Brain pericyte (primary cell): ENCODE measurements at regions not wholly inside any gene's neighbourhood (a gene's known extent, or its start where the extent isn't known, plus 50 kb on each side); places are given as distances from the start of the nearest gene placed in this dataset.

Experiments
- DNase-seq: peaks from one replicate; pipeline ENCODE4 v3.0.0-alpha.2; 2012; ENCODE audit warnings: low read depth, low spot score

DNA sequence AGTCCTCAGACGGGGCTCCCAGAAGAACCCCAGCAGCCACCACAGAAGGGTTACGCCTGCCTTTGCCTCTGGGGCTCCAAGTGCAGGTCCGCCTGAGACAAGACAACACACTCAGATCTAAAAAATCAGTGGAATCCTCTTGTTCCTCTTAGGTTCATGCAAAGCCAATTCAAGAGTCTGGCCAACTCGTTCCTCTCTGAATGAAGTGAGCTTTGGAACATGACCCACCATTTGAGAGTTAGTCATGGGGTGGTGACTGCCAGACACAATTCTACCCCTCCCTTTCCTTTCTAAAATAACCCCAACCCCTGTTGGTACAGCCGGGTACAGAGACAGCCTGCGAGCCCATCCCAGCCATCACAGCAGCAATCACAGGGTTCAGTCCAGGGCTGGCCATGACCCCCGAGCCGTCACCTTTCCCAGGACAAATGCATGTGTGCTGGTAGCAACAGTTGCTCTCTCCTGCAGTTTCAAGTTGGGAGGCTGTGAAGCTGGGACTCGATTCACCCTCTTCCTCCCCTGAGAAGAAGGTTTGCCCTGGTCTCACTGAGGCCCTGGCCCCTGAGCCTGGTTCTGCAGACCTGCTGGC, 183.1 kb upstream of the SH3BP4 start:
- DNase-seq: no peak

DNA sequence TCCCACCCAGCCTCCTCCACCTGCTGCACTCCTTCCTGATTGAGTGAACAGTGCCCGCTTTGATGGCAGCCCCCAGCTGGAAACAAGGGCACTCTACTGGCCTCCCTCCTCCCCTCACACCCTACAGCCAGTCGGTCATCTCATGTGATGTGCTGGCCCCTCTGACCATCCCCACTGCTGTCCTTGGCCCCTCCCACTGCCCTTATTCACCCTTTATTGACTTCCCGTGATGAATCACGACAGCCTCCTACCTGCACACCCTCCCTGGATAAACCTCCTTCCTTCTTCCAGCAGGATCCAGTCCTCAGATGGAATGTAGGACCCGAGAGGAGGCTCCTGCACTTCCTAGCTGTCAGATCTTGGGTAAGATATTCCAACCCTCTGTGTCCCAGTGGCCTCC, 186.5 kb upstream of the SH3BP4 start:
- DNase-seq: no peak

DNA sequence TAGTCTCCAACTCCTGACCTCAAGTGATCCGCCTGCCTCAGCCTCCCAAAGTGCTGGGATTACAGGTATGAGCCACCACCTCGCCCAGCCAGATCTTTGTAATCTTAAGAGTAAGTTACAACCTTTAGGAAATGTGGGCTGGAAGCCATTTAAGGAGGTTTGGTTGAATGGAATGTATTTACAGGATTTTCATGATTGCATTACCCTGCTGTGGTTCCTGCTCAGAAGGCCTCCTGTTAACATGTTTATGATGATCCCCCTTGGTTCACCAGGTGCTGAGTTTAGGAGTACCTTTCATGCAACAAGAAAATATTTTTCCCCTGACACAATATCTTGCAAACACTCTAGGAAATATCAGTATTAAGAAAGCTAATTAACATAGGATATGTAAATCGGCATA, 187.4 kb upstream of the SH3BP4 start:
- no peak for DNase-seq

DNA sequence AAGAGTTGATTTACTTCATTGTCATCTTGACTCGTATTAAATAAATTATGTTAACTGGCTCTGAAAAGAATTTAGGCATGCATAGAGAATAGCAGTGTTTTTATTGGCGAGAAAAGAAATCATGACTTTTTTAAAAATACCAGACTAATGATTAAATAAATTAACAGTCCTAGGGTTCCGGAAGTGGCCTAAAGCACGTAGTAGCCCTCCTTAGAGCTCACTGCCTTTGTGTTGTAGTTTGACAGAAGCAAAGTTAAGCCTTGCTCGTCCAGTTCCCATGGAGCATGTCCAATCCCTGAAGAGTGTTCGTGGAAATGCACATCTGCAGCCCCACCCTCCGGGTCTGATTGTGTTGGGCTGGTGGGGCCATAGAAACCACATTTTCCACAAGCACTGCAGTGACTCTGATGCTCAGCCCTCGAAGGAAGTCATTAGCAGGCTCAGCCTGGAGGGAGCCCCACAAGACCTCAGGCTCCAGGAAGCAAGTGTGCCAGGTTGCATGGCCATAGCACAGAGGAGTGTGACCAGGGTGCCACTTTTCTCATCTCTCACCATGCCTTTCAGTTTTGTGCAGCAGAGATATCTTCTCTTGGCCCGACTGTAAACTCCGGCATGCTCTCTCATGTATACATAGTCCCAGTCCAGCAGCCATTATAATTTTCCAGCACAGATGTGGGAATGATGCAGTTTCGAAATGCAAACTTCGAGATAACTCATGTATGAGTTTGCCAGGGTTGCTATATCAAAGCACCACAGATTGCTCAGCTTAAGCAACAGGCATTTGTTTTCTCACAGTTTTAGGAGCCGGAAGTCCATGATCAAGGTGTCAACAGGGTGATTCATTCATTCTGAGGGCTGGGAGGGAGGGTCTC, 188.6 kb upstream of the SH3BP4 start:
- DNase-seq: no peak

DNA sequence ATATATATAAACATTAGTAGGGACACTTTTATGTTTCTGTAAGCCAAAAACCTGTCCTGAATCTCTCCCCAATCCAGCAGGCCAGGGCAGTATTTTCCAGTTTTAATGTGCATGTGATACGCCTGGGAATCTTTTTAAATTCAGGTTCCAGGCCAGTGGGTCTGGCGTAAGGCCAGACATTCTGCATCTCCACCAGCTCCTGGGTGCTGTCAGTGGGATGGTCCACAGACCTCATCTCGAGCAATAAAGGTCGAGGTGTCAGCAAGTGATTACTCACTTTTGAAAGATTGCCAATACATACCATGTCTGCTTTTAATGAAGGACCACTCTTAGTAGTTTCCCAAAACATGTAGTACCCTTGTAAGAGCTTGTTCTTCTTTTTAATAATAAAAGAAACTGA, 189.9 kb upstream of the SH3BP4 start:
- no peak for DNase-seq

- no peak for DNase-seq
Observed at GRCh38 chr2:234754126-234754525, 197.7 kb upstream of the SH3BP4 start.

- DNase-seq: no peak
Observed at GRCh38 chr2:234753701-234754100, 198.1 kb upstream of the SH3BP4 start.

GRCh38 chr2:234752966-234753365, 198.9 kb upstream of the SH3BP4 start:
- DNase-seq: no peak

DNA sequence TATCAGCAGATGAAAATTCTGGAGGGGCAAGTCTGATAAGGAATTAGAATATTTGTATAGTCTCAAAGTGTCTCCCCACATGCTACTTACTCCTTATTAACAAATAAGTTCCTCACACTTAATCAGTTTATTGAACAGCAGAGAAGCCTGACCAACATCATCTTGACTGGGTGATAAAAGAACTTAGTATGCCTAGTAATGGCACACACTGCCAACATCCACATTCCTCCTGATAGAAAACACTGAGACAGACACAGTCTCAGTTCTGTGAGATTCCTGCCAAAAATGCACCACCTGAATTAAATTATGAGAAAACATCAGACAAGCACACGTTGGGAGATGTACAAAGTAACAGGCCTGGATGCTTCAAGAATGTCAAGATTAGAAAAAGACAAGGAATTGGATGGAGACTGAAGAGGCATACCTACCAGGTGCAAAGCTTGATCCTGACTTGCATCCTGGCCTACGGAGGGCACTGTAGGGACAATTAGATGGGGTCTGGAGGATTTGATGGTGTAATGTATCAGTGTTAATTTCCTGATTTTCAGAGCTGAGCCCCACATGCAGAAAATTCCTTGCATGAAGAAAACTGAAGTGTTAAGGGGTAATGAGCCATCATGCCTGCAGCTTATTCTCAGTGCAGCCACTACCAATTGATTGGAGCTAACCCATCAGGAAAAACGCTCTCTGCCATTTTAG, 200.4 kb upstream of the SH3BP4 start:
- no peak for DNase-seq

DNA sequence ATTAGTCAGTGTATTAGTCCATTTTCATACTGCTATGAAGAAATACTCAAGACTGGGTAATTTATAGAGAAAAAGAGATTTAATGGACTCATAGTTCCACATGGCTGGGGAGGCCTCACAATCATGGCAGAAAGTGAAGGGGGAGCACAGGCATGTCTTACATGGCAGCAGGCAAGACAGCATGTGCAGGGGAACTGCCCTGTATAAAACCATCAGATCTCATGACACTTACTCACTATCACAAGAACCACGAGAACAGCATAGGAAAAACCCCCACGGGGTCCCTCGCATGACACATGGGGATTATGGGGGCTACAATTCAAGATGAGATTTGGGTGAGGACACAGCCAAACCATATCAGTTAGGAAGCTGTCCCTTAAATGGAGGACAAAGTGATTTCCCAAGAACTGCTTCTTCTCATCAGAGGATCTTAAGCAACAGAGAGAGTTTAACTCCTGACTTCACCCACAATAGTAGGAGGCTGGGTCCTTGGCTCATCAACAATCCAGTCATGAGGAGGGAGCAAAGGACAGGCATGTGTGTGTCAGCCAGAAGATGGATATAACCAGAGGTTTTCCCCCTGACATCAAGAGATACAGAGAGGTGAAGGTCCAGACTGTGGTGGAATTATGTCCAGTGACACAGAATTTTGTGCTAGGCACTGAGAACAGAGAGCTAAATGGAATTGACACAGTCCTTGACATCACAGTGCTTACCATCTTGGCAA, 203.8 kb upstream of the SH3BP4 start:
- DNase-seq: no peak

GRCh38 chr2:234747032-234747431, 204.8 kb upstream of the SH3BP4 start:
- DNase-seq: no peak

DNA sequence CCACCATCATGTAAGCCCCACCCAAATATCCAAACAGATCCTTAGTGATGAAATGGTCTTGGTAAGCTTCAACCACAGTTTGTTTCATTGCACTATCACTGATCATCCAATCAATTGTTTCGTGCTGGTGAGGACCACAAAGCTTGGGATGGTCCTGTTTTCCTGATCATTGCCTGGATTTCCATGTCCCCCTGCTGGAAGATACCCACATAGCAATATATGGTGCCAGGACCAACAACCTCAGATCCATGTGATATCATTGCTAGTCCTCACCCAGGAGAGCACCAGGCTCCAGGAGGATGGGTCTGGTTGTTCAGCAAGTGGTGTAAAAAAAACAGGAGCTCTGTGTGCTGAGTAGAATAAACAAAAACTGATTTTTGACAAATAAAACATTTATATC, 206.5 kb upstream of the SH3BP4 start:
- no peak for DNase-seq

GRCh38 chr2:234741976-234742375, 209.8 kb upstream of the SH3BP4 start:
- DNase-seq: no peak

DNA sequence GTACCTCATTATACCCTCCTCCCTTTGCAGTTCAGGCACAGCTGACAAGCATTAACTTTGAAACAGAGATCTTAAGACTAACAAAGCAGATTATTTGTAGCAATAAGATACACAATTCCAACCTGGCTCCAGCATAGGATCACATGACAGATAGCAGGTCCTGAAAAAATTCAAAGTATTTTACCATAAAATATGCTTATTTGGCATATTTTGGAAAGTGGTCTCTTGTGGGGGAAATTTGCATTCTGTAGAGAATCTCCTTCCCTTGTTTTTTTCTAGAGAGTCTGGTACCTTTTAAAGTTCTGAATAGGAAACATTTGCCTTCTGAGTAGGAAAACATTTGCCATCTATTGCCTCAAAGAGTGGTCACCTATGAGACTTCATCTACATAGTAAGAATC, 212.8 kb upstream of the SH3BP4 start:
- no peak for DNase-seq

DNA sequence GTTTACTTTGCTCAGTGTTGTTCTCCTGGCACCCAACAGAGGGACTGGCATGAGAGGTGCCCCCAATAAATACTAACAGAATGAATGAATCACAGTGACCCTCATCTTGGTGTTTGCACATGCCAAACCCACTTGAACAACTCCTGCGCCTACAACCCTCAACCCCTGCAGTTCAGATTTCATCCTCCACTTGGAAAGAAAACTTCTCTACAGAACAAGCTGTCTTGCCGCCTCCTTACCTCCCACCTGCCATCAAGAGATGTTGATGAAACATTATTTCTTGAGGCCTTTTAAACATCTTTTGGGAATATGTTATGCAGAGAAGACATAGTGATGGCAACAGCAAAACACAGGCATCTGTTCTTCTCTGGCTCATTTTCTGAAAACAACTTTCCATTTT, 216.0 kb upstream of the SH3BP4 start:
- no peak for DNase-seq

DNA sequence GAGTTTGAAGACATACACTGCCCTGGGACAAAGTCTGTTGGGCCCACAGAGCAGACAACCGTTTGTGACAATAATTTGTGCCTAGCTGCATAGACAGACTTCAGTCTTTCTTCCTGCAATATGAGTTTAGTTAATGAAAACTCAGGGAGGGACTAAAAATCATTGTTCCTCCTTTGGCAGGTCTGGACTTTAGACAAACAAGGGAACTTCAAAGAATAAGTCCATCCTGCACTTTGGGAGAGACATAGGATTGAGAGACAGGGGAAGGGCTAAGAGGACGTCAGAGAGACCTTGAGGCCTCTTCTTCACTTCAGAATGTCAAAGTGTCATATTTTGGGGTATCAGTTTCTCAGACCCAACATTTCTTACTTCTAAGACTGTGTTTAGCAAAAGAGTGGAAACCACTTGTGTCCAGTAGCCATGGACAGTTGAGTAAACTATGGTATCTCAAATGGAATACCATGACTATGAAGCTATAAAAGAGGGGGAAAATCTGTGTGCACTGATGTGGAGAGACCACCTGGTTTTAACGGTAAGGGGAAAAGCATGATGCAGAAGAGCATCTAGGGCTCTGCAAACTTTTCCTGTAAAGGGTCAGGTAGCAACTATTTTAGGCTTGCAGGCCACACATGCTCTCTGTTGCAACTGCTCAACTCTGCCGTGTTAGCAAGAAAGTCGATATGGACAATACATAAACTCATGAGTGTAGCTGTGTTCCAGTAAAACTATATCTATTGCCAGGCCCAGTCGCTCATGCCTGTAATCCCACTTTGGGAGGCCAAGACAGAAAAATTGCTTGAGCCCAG, 217.8 kb upstream of the SH3BP4 start:
- no peak for DNase-seq

DNA sequence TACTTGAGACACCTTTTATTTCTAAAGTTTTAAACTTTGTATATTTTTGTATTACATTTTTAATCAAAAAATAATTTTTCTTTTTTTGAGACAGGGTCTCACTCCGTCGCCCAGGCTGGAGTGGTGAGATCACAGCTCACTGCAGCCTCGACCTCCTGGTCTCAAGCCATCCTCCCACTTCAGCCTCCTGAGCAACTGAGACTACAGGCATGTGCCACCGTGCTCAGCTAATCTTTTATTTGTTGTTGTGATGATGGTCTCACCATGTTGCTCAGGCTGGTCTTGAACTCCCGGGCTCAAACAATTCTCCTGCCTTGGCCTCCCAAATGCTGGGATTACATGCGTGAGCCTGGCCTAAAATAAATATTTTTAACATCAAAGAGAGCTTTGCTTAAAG, 218.7 kb upstream of the SH3BP4 start:
- no peak for DNase-seq

- DNase-seq: no peak
Observed at GRCh38 chr2:234732404-234733092, 219.3 kb upstream of the SH3BP4 start.

GRCh38 chr2:234731236-234731635, 220.6 kb upstream of the SH3BP4 start:
- DNase-seq: no peak

- DNase-seq: no peak
Observed at GRCh38 chr2:234730066-234730640, 221.7 kb upstream of the SH3BP4 start.
